ENCODE measurements at regions not wholly inside any gene's neighbourhood (a gene's known extent, or its start where the extent isn't known, plus 50 kb on each side); places are given as distances from the start of the nearest gene placed in this dataset.

DNA sequence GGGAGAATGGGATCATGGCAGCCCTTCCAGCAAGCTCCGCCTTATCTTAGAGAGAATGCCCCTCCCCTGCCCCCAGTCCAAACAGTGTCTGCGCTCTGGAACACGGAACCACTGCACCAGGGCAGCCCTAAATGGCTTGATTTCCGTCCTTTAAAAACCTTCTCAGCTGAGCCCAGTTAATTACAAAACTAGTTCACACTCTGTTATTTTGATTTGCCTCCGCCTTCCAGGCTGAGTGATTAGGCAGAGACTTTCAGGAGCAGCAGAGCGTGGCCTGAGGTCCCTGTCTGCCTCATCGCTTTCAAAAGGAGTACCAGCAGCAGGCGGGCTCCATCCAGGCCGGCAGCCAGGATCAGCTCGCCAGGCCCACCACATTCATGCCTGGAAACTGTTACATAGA is 313.0 kb downstream of the BRD1 start:
- TF ChIP-seq, protein P1, sequence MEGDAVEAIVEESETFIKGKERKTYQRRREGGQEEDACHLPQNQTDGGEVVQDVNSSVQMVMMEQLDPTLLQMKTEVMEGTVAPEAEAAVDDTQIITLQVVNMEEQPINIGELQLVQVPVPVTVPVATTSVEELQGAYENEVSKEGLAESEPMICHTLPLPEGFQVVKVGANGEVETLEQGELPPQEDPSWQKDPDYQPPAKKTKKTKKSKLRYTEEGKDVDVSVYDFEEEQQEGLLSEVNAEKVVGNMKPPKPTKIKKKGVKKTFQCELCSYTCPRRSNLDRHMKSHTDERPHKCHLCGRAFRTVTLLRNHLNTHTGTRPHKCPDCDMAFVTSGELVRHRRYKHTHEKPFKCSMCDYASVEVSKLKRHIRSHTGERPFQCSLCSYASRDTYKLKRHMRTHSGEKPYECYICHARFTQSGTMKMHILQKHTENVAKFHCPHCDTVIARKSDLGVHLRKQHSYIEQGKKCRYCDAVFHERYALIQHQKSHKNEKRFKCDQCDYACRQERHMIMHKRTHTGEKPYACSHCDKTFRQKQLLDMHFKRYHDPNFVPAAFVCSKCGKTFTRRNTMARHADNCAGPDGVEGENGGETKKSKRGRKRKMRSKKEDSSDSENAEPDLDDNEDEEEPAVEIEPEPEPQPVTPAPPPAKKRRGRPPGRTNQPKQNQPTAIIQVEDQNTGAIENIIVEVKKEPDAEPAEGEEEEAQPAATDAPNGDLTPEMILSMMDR (IDR thresholded peaks at IDR 0.05) = no peak
- TF ChIP-seq POLR2A (IDR thresholded peaks at IDR 0.05) (no peak), POLR2AphosphoS5 (IDR thresholded peaks at IDR 0.05) (no peak)
